C4-2B (cell line): ENCODE measurements at regions not wholly inside any gene's neighbourhood (a gene's known extent, or its start where the extent isn't known, plus 50 kb on each side); places are given as distances from the start of the nearest gene placed in this dataset.

Experiments
- H3K27ac ChIP-seq: fragments of 450-650 bp; 2 replicates; pipeline ENCODE4 v1.5.1; 2017
- CTCF ChIP-seq: fragments of 450-650 bp; conservative IDR thresholded peaks from 2 replicates; pipeline ENCODE4 v1.5.1; 2017; ENCODE audit warnings: mild to moderate bottlenecking
- ZFX ChIP-seq: fragments of 450-650 bp; IDR thresholded peaks from 2 replicates; pipeline ENCODE4 v1.6.1; 2017

DNA sequence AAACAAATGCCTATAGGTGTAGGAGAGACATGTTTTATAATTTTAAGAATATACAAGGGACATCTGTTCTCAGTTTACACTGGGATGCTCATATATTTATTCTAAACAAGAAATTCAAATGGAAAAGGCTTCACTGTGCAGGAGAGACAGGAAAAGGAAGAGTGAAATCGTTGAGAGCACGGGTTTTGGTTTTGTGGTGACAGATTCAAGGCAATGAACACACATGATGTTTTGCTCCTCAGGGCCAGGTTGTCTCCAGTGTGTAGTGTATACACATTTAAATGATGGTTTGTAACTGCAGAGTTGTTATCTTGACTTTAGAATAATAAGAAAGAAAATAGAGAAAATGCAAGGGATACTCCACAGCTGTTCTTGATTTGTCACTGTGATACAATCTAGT lies 73.7 kb downstream of the S1PR1 start:
- no peak overlapping the region for H3K27ac ChIP-seq

DNA sequence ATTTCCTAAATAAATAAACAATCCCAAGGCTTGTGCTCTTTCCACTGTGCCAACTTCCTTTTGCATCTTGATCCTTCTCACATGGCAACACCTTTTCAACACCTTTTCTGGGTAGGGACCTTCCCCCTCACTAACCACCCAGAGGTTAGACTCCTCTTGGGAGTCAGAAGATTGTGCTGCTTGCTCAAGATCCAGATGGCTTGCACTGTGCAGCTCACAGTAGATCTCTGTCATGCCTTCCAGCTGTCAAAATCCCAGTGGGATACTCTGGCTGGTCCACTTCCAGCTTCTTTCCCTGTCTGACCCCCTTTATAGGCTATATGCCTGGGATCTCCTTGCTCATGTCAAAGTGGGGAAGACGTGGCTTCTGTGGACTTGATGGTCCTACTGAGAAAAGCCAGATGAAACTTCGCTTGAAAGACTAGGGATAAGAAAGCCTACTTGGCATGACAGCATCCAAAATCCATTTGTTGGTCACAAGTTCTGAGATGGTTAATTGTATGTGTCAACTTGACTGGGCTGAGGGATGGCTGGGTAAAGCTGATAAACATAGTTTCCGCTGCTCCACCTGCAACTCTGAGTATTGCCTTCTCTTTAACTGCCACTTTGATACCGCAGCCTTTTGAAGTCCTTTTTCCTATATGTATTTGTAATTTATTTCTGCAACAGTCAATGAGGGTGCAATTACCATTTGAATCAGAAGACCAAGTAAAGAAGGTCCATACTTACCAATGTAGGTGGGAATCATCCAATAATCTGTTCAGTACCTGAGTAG lies 74.5 kb downstream of the S1PR1 start:
- no peak for TF ChIP-seq ZFX
- no peak for TF ChIP-seq CTCF
- no peak overlapping the region for H3K27ac ChIP-seq

More for the DNA sequence above, 73.7 kb downstream of the S1PR1 start:
- TF ChIP-seq ZFX (no peak), CTCF (no peak)

DNA sequence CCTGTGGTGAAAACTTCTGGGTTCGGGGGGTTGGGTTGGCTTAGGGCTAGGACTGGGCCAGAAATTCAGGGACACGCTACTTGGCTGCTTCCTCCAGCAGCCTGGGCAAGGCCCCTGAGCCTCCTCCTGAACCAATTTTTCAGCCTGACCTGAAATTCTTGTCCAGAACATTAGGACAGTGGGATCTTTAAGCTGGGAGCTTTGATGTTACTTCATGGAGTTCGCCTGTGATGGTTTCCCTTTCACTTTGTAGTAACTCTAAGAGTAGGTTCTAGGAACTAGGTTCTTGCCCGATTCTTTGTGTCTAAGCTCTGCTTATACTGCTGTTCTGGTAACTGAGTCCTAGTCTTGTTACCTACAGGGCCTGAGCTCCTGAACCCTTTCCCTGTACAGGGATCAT lies 75.3 kb downstream of the S1PR1 start:
- TF ChIP-seq CTCF (no peak), ZFX (no peak)
- H3K27ac ChIP-seq = no peak overlapping the region

DNA sequence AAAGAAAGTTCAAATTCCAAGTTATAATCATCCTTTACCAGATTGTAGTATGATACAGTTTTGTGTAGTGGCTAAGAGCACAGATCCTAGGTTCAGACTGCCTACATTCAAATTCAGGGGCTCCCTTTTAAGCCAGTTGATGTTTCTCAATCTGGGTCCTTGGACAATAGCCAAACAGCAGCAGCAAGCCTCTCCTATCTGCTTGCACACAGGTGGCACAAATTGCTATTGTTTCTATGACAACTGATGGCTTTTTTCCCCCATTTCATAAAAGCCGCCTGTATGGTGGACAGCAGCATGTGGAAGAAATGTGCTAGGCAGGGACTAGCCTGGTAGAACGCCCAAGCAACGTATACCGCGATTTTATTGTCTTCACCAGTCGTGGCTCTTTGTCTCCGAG lies 76.5 kb downstream of the S1PR1 start:
- TF ChIP-seq ZFX (no peak), CTCF (no peak)
- no peak overlapping the region for H3K27ac ChIP-seq

DNA sequence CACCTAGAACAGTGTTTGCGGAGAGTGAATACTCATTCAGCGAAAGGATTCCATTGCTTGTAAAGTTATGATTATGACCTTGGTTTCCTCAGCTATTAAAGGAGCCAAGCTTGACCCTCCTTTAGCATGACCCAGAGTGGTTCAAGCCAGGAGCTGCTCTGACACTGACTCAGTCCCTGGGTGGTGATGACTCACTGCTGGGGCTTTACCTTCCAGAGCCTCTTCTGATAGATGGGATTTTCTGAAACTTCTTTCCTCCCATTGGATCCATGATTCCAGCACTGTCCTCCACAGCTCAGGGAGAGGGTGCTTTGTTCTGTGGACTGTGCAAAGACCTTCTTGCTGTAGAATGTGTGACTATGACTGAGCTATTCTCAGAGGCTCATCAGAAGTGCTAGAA lies 77.4 kb downstream of the S1PR1 start:
- TF ChIP-seq ZFX = no peak
- TF ChIP-seq CTCF = no peak
- no peak overlapping the region for H3K27ac ChIP-seq

DNA sequence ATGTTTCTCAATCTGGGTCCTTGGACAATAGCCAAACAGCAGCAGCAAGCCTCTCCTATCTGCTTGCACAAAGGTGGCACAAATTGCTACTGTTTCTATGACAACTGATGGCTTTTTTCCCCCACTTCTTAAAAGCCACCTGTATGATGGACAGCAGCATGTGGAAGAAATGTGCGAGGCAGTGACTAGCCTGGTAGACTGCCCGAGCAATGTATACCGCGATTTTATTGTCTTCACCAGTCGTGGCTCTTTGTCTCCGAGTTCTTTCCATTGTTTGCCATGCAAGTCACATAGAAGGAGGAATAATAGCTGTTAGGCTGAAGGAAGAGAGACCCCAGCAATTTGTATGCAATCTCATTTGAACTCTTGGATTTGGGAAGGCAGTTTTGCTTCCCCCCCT lies 79.4 kb downstream of the S1PR1 start:
- TF ChIP-seq CTCF (no peak), ZFX (no peak)
- H3K27ac ChIP-seq = no peak overlapping the region

- no peak overlapping the region for H3K27ac ChIP-seq
- TF ChIP-seq CTCF (no peak), ZFX (no peak)
Observed at GRCh38 chr1:101316799-101317198, 80.0 kb downstream of the S1PR1 start.
